AG04449 (cell line): ENCODE measurements at regions not wholly inside any gene's neighbourhood (a gene's known extent, or its start where the extent isn't known, plus 50 kb on each side); places are given as distances from the start of the nearest gene placed in this dataset.
"Not testable (repeated sequence)": the region's sequence is repeated elsewhere in the genome, so short reads cannot be mapped to it uniquely, and the experiment has no call there.

Experiments
- CTCF ChIA-PET: fragments of 350-600 bp; formaldehyde crosslinking; extraction: SDS; loops from one replicate; lab custom pipeline; 2021; ENCODE audit warnings: antibody characterized with exemption; lab: Yijun Ruan, JAX
- POLR2A ChIA-PET: fragments of 400-600, 350-600 bp; formaldehyde crosslinking; extraction: SDS; loops from one replicate; lab custom pipeline; 2020; ENCODE audit warnings: antibody characterized with exemption, inconsistent platforms; lab: Yijun Ruan, JAX
- DNase-seq: peaks from one replicate; pipeline ENCODE4 v3.0.0-alpha.2; 2010; ENCODE audit warnings: low read depth, low spot score
- H3K4me3 ChIP-seq: 2 replicates; pipeline ENCODE4 v1.5.1; 2011; ENCODE audit warnings: low read depth, mild to moderate bottlenecking, control low read depth, low read length
- CTCF ChIP-seq: IDR thresholded peaks from one replicate; pipeline ENCODE4 v1.5.1; 2011; ENCODE audit warnings: mild to moderate bottlenecking, moderate library complexity, low read length, control low read depth, inconsistent platforms; ENCODE audit not compliant: insufficient read depth; ENCODE audit errors: missing control alignments

GRCh38 chr16:59634951-59635350 is 900.8 kb upstream of the GOT2 start:
- ChIA-PET POLR2A (interaction anchor here (1.0 kb wide), 1 partner anchor 61 kb away, joined by 4 read pairs; no protein-coding TSS in a partner anchor), CTCF (no interaction called here)
- DNase-seq: peak; percentile 1
- H3K4me3 ChIP-seq: no peak overlapping the region
- no peak for TF ChIP-seq CTCF

DNA sequence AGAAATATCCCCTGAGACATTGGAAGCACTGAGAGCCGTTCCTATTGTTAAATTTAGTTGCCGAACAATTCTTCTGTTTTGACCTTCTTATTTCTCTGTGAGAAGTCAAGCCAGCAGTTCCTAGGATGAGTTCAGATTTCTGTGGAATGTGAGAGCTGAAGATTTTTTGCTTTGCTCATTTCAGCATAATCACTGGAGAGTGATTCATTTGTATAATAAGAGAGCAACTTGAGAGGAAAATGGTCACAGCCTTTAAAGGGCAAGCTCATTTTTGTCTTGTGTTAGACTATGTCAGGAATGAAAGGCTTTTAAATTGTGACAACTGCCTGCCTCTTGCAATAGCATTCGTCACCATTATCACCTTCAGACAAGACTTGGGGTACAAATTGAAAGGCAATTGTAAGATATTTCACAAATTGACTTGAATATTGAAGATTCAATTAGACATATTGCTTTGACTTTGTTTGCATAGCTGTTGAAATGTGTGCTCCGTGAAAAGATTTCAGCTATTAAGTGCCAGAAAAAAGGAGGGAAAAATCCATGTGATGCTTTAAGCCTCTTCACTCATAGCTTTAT is 900.0 kb upstream of the GOT2 start:
- POLR2A ChIA-PET: interaction anchor here (1.0 kb wide), 1 partner anchor 60 kb away, joined by 4 read pairs; no protein-coding TSS in a partner anchor
- CTCF ChIA-PET: interaction anchor here (1.4 kb wide), 1 partner anchor 23 kb away, joined by 4 read pairs; no protein-coding TSS in a partner anchor
- DNase-seq: peak; percentile 42
- H3K4me3 ChIP-seq: no peak overlapping the region
- no peak for TF ChIP-seq CTCF

DNA sequence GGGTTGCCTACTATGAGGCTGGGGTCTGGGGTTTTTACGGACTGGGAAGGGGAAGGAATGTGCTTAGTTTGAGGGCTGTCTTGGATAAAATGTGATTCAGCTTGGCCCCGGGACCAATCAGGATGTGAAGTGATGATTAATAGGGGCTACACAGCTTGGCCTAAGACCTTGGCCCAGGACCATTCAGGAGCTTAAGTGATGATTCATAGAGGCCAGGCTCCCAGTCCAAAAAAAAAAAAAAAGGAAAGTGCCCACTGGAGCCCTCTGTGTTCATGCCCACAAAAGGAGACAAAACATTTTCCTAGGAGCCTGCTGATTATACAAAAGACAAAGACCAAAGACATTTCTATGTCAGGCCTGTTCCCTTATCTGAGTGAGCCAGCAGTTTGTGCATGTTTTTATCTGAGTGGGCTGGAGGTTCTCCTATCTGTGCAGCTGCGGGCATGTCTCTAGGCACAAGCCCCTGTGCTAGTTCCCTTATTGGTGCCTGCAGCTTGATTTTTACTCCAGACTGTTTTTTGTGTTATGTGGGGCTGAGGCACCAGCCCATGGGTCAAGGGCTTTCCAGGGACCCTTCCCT is 898.2 kb upstream of the GOT2 start:
- ChIA-PET CTCF (interaction anchor here (1.2 to 1.4 kb wide), 2 partner anchors 11 to 15 kb away, joined by 3 read pairs; no protein-coding TSS in a partner anchor), POLR2A (no interaction called here)
- TF ChIP-seq CTCF: no peak
- peak; percentile 14 for DNase-seq
- no peak overlapping the region for H3K4me3 ChIP-seq

DNA sequence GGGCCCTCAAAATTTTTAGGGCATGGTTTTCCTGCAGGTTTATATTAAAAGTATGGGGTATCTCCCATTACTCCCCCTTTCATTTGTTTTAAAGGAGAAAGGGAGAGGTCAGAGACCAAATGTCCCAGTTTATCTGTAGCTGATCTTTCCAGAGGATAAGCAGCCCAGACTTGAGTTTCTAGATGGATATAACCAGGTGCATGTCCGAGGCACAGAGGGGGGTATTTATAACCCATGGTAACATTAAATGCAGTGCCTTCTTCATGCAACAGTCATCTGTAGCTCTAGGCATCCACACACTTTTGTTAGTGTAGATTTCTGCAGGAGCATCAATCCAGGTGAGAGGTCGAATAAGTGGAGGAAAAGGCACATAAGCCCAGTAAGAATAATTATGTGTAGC is 890.3 kb upstream of the GOT2 start:
- POLR2A ChIA-PET, CTCF ChIA-PET, H3K4me3 ChIP-seq, DNase-seq: not testable (repeated sequence)

DNA sequence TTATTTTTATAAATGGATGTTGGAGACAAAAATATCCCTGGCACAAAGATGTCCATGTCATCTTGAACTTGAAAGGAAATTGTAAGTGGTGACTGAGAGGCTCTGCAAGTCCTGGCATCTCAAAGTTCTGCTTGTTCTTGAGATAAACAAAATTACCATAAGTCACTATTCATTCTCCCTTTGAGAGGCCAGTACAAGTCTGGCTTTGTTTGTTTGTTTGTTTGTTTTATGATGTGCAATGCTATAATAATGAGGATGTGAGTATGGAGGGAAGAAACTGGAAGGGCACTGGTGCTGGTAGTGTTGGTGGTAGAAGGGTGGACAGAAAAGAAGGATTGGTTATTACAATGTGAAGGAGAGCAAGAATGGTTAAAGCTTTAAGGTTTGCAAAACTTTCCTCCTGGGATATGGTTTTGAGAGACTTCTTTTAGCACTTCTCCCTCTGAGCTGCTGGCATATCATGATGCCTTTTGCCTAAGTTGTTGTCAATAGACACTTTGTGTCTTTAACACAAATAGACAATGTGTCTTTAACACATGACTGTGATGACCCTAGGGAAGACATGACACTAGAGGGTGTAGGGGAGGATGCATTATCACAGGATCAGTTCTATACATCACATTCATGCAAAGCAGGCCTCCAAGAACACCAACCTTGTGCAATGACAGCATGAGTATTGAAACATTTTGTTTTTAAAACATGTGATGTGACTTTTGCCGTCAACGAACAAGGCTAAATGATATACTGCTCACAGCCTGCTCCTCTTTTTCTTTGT is 880.5 kb upstream of the GOT2 start:
- no peak for TF ChIP-seq CTCF
- ChIA-PET CTCF (no interaction called here), POLR2A (no interaction called here)
- no peak for DNase-seq
- no peak overlapping the region for H3K4me3 ChIP-seq

DNA sequence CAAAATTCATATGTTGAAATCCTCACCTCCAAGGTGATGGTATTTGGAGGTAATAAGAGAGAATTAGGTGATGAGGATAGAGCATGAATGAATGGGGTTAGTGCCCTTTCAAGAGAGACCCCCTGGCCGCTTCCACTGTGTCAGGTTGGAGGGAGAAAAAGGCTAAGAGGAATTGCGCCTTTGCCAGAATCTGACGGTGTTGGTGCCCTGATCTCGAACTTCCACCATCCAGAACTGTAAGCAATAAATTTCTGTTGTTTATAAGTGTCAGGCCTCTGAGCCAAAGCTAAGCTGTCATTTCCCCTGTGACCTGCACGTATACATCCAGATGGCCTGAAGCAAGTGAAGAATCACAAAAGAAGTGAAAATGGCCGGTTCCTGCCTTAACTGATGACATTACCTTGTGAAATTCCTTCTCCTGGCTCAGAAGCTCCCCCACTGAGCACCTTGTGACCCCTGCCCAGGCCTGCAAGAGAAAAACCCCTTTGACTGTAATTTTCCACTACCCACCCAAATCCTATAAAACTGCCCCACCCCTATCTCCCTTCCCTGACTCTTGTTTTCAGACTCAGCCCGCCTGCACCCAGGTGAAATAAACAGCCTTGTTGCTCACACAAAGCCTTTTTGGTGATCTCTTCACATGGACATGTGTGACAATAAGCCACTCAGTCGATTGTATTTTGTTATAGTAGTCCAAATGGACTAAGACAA is 878.9 kb upstream of the GOT2 start:
- POLR2A ChIA-PET, DNase-seq: not testable (repeated sequence)

GRCh38 chr16:59612094-59612493 is 878.0 kb upstream of the GOT2 start:
- CTCF ChIA-PET: no interaction called here

More for the DNA sequence above, 878.9 kb upstream of the GOT2 start:
- CTCF ChIA-PET, H3K4me3 ChIP-seq: not testable (repeated sequence)

More at GRCh38 chr16:59612094-59612493, 878.0 kb upstream of the GOT2 start:
- H3K4me3 ChIP-seq: no peak overlapping the region
- TF ChIP-seq CTCF: no peak
- POLR2A ChIA-PET: no interaction called here
- no peak for DNase-seq
